ENCODE measurements at regions not wholly inside any gene's neighbourhood (a gene's known extent, or its start where the extent isn't known, plus 50 kb on each side); places are given as distances from the start of the nearest gene placed in this dataset.

- H3K9ac ChIP-seq (replicated peaks in 1 of 4; ENCODE audit: extremely low read depth in 1 of 4, low read depth in 3 of 4, low read length in 3 of 4) = no peak overlapping the region
- peaks cover 0 to 9% (median 2%) of the 10 kb centered on the region in 4 experiments; a peak in 3 of 7 replicates for H3K4me1 ChIP-seq (replicated peaks in 1 of 4; ENCODE audit: control insufficient read depth in 3 of 4, insufficient read depth in 4 of 4, low read length in 3 of 4)
- no peak overlapping the region for H2BK20ac ChIP-seq (ENCODE audit: low read length)
- POLR2A ChIA-PET (ENCODE audit: partially characterized antibody) = interaction anchor here (0.8 to 1.7 kb wide), 3 partner anchors 38 to 141 kb away, joined by 3 to 6 read pairs (median 3); no protein-coding TSS in a partner anchor
- no peak overlapping the region for H4K91ac ChIP-seq (replicated peaks; ENCODE audit: insufficient read length, low read length)
- H3K23me2 ChIP-seq (ENCODE audit: low read depth, low read length) = no peaks in the 10 kb centered on the region
- H2AFZ ChIP-seq (ENCODE audit: low read length) = no peak overlapping the region
- H3K27ac ChIP-seq (ENCODE audit: low read depth, low read length) = no peak overlapping the region
- no peak overlapping the region for H3K18ac ChIP-seq (ENCODE audit: extremely low read depth, low read length)
- no peaks in the 10 kb centered on the region for H3K79me2 ChIP-seq (ENCODE audit: control insufficient read depth in 1 of 2, insufficient read depth in 2 of 2, low read length in 2 of 2)
- H3K56ac ChIP-seq (replicated peaks; ENCODE audit: insufficient read length, low read depth, low read length) = no peak overlapping the region
- no peak overlapping the region for H4K5ac ChIP-seq (ENCODE audit: insufficient read length, low read depth, low read length)
- DNase-seq (ENCODE audit: low read depth in 1 of 2, low spot score in 2 of 2) = no peak
- CTCF ChIA-PET (ENCODE audit: partially characterized antibody) = interaction anchor here (0.6 to 1.1 kb wide), 2 partner anchors 19 to 906 kb away, joined by 3 to 4 read pairs; no protein-coding TSS in a partner anchor
- H3K23ac ChIP-seq (ENCODE audit: insufficient read length) = no peak overlapping the region
- no peaks in the 10 kb centered on the region for H3K27me3 ChIP-seq (replicated peaks in 1 of 4; ENCODE audit: control insufficient read depth in 3 of 4, extremely low read depth in 1 of 4, insufficient read depth in 3 of 4, low read length in 3 of 4)
- no peaks in the 10 kb centered on the region for H3K9me3 ChIP-seq (ENCODE audit: insufficient read depth in 2 of 2, low read depth in 1 of 2, low read length in 1 of 2)
- no peak for FAIRE-seq
- 100% methylated on average over 1 of the region's 1 CpG; no CpG with 5 or more reads in 1 of the 2 experiments for WGBS, 2 experiments (ENCODE audit: extremely low coverage in 1 of 2, insufficient coverage in 1 of 2, insufficient read length in 1 of 2, insufficient replicate concordance in 2 of 2, low coverage in 1 of 2, low lambda C conversion rate in 2 of 2, missing lambda C conversion rate in 1 of 2)
- TF ChIP-seq NANOG (IDR thresholded peaks at IDR 0.05; ENCODE audit: insufficient read depth, low read depth, low read length, poor library complexity, severe bottlenecking) (no peak), YY1 (IDR thresholded peaks at IDR 0.05; ENCODE audit: low read depth, low read length) (no peak), BCL11A (IDR thresholded peaks at IDR 0.05; ENCODE audit: low read depth in 2 of 2, low read length in 2 of 2) (no peak), SIX5 (IDR thresholded peaks at IDR 0.05; ENCODE audit: low read depth, low read length) (no peak), CHD2 (IDR thresholded peaks at IDR 0.05; ENCODE audit: low read length) (no peak), CEBPB (IDR thresholded peaks at IDR 0.05; ENCODE audit: low read depth, low read length) (no peak), FOSL1 (IDR thresholded peaks at IDR 0.05; ENCODE audit: insufficient read depth, low read depth, low read length) (no peak), KDM1A (IDR thresholded peaks at IDR 0.05; ENCODE audit: borderline replicate concordance, low read length) (no peak), RBBP5 (IDR thresholded peaks at IDR 0.05; ENCODE audit: borderline replicate concordance, low read depth, low read length) (no peak)
- TF ChIP-seq, protein P1, sequence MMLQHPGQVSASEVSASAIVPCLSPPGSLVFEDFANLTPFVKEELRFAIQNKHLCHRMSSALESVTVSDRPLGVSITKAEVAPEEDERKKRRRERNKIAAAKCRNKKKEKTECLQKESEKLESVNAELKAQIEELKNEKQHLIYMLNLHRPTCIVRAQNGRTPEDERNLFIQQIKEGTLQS (IDR thresholded peaks at IDR 0.05; ENCODE audit: insufficient read depth, low read depth, low read length) = no peak
- TF ChIP-seq, protein P2, sequence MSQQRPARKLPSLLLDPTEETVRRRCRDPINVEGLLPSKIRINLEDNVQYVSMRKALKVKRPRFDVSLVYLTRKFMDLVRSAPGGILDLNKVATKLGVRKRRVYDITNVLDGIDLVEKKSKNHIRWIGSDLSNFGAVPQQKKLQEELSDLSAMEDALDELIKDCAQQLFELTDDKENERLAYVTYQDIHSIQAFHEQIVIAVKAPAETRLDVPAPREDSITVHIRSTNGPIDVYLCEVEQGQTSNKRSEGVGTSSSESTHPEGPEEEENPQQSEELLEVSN (IDR thresholded peaks at IDR 0.05) = no peak
- no peak overlapping the region for H2BK120ac ChIP-seq (replicated peaks; ENCODE audit: low read depth, low read length)
- no peaks in the 10 kb centered on the region for H3K79me1 ChIP-seq (ENCODE audit: low read depth, low read length)
- H3K4me2 ChIP-seq (ENCODE audit: insufficient read depth in 1 of 2, low read depth in 2 of 2, low read length in 2 of 2) = no peak overlapping the region
- H3K4ac ChIP-seq (replicated peaks; ENCODE audit: insufficient read length, low read depth, low read length) = no peak overlapping the region
- no peak overlapping the region for H2BK15ac ChIP-seq (ENCODE audit: low read length)
- H2BK5ac ChIP-seq (ENCODE audit: low read depth, low read length) = no peak overlapping the region
- H3K4me3 ChIP-seq (ENCODE audit: extremely low read depth in 1 of 4, insufficient read depth in 2 of 4, low read depth in 3 of 4, low read length in 4 of 4) = no peak overlapping the region
- no peak overlapping the region for H3K14ac ChIP-seq (ENCODE audit: insufficient read length)
- H2AK5ac ChIP-seq (ENCODE audit: low read depth, low read length) = no peak overlapping the region
- no peaks in the 10 kb centered on the region for H4K20me1 ChIP-seq (replicated peaks in 1 of 2; ENCODE audit: control insufficient read depth in 1 of 2, insufficient read depth in 2 of 2, low read length in 2 of 2)
- H3K36me3 ChIP-seq (ENCODE audit: control insufficient read depth in 2 of 4, insufficient read depth in 4 of 4, low read length in 3 of 4) = no peaks in the 10 kb centered on the region
- no peak overlapping the region for H4K8ac ChIP-seq (ENCODE audit: extremely low read depth, insufficient read depth, low read length)
- no peak overlapping the region for H2BK12ac ChIP-seq (ENCODE audit: low read depth, low read length)
Measured at GRCh38 chr12:46497739-46498138, 125.2 kb upstream of the SLC38A2 start.
